ENCODE measurements at regions not wholly inside any gene's neighbourhood (a gene's known extent, or its start where the extent isn't known, plus 50 kb on each side); places are given as distances from the start of the nearest gene placed in this dataset.

DNA sequence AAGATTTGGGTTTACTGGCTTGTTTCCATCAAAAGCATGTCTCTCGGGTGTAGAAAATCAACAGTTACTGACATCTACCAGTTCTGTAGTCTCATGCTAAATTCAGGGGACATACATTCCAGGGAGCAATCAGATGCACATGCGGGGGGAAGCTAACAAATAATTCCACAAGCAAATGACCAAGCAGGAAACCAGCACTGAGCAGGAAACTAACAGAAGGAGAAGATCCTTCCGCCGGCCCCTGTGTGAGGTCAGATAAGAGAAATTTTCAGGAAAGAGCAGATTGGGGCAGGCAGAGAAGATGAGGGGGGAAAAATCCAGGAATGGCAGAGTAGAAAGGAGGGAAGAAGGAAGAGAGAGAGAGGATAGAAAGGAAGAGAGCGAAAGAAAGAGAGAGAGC, 127.6 kb upstream of the TMCC3 start:
- DNase-seq: no peak

DNA sequence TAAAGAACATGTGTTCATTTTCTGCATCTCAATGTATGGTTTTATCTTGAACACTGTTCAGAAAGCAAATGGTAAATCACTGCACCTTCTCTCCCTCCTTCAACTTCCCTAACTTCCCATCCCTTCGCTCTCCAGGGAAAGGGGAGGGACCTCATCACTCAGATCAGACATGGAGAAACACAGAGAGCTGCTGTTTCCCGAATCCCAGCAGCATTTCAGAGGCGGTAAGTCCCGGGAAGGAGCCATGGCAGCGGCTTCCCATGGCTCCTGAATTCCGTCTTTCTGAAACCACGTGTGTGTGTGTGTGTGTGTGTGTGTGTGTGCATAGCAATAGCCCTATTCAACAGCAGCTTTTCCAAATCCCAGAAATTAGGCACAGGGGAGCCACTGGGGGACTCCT, 125.4 kb upstream of the TMCC3 start:
- DNase-seq: no peak

DNA sequence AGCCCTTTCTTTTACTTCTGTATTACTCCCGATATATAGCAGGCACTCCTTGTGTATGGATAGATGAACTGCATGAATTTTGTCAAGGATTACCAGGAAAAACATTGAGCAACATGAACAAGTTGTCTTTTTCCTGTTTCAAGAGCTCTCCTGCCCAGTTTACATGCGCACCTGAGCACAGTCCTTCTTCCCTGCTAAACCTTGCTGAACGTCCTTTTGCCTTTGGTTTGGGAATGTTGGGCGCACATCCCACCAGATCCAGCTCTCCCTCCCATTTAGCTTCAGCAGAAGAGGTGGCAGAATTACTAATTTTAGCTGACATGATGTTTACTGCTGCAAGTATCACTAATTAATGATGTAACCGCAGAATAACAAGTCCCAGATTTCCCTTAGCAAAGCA, 121.4 kb upstream of the TMCC3 start:
- DNase-seq: no peak

DNA sequence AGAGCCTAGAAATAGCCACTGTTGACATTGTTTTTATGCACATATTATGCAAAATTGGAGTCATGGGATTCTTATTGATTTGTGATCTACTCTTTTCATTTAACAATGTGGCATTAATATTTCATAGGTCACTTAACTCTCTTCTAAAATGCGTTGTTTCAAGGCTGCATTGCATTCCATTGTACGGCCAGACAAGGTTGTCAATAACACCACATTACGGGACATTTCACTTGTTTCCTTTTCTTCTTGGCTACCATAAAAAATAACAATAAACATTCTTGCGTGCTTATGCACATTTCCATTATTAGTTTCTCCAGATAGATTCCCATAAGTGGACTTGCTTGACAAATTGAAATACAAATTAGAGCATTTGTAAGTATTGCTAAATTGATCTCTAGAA, 120.8 kb upstream of the TMCC3 start:
- no peak for DNase-seq

DNA sequence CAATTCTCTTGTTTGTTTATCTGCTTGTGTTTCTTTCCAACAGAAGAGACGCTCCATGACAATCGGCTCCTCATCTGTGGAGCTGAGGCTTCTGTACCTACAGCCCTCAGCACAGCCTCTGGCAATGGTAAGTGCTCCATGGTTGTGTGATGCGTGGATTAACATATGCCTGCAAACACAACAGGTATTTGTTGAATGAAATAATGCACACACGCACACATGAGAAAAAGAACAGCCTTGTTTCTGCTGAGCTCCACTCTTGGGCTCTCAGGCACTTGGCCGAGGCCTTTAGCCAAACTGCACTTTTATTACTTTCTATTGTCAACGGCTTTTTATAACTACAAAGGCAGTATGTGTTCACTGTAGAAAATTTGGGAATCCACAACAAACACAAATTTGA, 120.4 kb upstream of the TMCC3 start:
- DNase-seq: no peak

DNA sequence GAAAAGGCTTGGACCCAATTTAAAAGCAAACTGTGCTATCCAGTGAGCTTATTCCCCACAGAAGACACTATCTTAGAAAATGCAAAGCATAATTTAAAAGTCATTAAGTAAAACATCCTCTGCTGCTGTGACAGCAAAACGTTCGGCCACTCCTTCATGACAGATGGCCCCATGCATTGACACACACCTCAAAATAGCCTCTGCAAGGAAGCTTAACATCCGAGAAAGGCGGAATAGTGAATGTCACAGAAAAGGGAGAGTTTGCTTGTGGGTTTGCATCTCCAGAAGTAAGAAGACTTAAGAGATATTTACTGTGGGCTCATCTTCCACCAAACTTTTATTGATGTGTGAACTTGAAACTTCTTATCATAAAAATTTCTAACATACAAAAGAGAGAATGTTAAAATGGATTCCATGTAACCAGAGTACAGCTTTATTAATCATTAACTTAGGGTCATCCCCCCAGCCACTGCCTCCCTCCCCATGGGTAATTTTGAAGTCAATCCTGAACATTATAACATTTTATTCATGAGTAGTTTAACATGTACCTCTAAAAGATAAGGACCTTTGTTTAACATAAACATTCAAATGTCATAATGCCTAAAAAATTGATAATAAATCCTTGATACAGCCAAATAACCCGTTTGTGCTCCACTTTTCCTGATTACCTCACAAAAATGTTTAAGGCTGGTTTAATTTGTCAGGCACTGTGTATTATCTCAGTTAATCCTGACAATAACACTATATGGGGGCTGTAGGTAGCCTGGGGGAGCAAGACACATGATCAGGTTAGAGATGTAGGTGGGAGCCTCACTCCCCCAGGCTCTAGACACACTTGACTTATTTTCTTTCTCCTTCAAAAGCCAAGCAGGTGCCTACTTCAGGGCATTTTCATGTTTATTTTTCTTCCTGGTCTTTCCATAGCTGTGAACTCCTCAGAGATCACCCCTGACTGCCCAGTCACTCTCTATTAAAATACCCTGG, 119.7 kb upstream of the TMCC3 start:
- DNase-seq: no peak

DNA sequence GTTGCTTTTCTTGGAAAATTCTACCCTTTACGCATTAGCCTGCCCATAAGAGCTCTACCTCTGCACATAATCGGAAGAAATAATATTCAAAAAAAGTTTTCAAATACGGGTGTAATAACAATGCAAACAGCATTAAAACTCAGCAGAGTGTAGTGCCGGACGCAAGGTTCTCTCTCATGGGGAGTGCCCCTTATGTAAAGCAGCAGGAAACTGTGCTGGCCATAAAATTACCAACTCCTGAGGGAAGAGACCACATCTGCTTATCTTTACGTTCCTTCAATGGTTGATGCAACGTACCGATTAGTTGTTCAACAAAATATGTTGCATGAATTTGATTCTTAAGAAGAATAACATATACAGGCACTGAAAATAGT, 118.7 kb upstream of the TMCC3 start:
- DNase-seq: no peak

DNA sequence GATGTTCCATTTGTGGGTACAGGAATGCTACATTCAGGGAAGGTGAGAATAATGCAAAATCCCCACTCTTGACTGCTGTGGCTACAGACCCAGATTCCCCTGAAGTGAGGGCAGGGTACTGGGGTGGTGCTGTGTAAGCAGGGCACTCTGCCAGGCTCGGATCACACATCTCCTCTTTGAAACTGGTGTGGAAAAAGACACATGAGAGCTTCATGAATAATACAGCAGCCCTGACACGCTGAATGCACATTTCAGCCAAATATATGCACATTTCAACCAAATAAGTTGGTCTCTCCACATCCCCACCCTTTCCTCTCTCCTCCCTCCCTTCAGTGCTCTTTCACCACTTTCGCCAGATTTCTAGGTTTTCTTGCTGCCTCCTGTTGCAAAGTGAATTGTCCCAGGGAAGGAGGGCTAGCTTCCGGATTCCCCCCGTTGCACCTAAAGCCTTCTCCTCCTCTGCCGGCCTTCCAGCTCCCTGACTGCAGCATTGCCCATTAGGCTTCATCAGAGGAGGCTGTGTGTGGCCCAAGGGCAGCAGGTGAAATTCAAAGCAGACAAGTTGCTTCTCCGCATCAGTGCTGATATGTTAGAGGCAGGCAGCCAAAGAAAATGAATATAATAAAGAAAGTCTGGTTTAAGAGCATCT, 118.2 kb upstream of the TMCC3 start:
- DNase-seq: no peak

DNA sequence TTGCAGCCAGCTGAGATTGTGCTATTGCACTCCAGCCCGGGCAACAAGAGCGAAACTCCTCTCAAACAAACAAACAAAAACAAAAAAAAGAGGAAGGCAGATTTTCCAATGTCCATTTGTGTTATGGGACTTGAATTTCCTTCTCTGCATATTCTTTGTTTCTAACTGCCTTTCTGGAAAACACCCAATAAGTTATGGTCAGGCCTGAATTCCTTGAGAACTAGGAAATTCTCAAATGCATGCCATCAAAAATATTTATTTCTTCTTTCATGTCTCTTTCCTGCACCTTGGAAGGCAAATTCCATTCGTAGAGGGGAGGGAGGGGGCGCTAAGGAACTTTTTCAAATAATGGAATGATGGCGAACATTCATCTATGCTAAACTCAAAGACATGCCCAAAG, 117.6 kb upstream of the TMCC3 start:
- DNase-seq: no peak

DNA sequence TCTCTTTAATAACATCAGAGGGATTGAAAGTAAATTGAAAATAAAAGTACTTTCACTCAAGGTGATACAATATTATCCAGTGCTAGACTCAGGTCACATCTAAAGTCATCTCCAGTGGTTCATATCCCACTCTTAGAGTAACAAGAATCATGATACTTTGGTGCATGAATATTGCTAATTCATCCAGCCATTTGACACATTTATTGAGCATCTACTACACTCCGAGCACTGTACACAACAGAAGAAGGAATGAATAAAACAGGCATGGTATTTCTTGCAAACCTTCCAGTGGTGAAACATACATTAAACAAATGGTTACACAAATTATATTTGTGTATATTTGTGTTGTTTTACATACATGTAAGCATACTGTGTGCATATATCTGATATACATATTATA, 116.0 kb upstream of the TMCC3 start:
- DNase-seq: no peak

DNA sequence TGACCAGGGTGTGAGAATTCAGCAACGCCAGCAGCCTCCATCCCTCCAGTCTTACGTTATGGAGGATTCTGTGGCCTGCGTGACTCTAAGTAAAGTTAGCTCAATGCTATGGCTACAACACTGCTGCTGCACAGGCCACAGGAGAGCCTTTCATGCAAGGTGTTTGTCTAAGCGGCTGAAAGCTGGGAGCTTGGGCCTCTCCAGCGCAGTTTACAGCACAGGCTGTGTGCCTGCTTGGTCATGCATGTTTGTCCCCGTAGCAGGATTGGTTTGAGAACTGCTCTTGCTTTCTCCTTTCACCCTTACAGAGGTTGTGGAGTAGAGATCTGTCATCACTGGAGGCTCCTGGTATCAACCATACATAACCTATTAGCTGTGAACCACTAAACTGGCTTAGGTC, 113.1 kb upstream of the TMCC3 start:
- DNase-seq: no peak

DNA sequence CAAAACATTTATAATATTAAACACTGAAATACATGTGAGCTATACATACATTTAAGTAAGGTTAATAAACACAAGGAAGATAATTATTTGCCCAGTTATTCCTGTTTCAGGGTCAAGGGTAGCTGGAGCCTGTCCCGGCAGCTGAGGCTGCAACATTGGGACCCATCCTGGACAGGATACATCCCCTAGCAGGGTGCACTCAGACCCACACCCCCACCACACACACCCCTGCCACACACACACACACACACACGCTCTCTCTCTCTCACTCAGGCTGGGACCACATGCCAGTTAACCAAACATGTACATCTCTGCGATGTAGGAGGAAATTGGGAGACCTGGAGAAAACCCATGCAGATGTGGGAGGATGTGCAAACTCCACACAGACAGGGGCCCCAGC, 112.6 kb upstream of the TMCC3 start:
- no peak for DNase-seq

DNA sequence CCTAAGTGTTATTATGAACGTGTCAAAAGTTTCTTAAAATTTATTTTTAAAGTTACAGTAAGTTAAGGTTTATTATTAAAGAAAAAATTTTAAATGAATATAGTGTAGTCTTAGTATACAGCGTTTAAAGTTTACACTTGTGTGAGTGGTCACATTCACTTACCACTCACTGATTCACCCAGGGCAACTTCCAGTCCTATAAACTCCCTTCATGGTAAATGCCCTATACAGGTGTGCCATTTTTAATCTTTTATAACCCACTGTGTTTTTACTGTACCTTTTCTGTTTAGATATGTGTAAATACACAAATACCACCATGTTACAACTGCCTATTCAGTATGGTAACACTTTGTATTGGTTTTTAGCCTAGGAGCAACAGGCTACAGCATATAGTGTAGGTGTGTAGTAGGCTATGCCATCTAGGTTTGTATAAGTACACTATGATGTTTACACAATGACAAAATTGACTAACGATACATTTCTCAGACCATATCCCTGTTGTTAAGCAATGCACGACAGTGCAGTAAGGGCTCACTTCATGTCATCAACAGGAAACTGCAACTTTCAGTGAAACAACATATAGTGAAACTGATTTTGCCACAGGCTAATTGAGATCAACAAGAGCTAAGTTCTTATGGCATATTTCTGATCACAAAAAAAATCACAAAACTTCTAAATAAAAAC, 112.0 kb upstream of the TMCC3 start:
- peak; percentile 10 for DNase-seq

DNA sequence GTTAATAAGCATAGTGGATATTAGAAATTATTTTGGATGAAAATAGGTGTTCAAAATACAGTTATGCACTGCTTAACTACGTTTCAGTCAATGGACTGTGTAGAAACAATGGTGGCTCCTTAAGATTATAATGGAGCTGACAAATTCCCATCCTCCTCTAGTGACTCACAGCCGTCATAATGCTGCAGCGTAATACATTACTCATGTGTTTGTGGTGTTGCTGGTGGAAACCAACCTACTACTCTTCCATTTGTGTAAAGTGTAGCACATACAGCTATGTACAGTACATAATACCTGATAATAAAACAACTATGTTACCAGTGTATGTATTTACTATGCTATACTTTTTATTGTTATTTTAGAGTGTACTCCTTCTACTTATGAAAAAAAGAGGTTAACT, 111.2 kb upstream of the TMCC3 start:
- DNase-seq: peak; percentile 94

DNA sequence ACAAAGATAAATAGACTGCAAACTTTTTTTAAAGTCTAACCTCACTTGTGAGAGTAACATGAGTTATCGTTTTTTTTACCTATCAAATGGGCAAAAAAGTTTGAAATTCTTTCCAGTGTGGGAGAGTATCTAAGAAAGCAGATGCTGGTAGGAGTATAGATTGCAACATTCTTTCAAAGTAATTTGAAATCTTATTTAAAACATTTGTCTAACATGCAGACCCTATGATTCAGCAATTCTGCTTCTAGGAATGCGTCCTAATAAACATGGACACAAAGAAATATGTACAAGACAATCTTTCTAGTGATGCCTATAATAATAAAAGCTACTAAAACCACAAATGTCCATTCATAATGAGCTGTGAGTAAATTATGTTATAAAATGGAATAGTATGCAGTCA, 110.4 kb upstream of the TMCC3 start:
- peak; percentile 33 for DNase-seq

DNA sequence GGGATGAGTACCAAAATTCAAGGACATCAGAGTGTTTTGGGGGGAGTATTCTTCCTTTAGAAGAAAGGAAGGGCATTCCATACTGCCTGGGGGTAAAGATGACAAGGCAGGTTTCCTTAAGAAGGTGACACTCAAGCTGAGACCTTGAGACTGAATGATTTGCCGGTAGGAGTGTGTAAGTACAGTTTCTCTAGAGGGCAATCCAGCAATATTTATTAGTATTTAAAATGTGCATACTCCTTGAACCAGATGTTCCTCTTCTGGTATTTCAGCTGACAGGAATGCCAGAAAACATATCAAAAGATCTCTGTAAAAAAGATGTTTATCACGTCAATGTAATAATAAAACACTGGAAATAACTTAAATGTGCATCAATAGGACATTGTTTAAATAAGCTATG, 106.4 kb upstream of the TMCC3 start:
- no peak for DNase-seq

DNA sequence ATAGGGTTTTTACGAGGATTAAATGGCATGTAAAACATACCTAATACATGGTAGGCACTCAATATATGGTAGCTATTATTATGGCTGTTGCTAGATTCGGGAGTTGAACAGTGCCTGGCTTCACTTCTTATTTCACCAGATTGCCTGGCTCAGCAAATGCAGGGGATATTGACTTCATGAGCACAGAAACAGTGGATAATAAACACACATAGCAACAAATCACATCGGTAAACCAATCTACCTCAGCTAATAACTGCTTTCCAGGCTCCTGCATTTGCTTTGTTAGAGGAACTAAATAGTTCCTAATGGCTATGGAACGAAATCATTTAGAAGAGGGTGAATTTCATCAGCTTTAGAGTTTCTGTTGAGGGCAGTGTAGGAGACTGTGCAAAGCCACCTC, 105.2 kb upstream of the TMCC3 start:
- DNase-seq: no peak

DNA sequence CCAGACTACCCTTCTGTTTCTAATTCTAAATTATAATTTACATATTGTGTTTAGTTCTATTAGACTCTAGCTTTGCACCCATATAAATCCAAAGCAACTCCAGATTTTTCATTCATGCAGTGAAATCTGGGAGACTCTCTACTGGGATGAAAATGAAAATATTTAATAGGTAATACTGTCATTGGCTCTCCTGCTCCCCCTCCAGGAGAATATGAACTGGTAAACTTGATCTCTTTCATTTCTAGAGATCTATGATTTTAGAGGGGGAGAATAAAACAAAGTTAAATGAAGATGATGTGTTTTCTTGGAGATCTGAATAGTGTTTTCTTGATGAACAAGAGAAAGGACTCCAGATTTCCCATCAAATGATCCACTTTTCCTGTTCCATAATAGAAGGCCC, 104.3 kb upstream of the TMCC3 start:
- peak; percentile 15 for DNase-seq

DNA sequence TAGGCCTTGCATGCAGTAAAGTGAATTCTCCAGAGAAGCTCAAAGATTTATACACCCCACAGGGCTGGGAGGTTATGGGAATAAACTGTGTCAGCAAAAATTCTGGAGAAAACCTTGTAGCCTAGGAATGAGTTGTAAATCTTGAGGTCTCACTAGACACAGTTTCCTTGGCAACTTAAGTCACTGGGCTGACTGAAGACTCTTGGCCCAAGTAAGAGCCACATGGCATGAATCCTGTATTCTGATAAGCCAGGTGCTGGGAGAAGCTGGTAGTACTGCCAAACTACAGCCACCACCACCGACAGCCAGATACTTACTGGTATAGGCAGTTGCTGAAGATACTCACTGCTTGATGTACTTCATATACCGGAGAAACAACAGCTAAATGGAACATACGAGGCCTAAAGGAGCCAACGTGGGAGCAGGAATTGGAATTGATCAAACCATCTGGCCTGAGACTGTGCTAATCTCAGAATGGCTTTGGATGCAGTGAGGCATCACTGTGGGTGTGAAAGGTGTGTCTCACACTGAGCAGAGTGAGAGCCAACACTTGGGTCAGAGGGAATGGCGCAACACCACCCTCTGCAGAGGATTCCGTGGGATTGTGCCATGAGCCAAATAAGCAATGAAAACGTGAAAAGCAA, 102.8 kb upstream of the TMCC3 start:
- no peak for DNase-seq

DNA sequence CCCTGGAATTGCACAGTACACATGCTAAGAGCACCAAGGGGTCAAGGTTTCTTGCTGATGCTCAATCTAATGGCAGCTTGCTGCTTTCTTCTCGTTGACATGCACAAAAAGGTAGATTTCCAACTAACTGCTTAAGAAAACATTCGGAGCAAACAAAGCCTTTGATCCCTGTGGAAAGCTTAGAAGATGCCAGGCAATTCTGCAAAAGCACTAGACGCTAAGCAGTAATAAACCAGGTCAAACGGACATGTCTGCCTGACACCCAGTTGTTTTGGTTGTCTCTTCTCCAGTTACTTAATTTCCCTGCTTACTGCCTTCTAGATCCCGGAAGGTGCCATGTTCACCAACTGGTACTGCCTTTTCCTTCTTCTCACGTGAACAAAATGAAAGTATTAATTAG, 100.5 kb upstream of the TMCC3 start:
- DNase-seq: no peak

DNA sequence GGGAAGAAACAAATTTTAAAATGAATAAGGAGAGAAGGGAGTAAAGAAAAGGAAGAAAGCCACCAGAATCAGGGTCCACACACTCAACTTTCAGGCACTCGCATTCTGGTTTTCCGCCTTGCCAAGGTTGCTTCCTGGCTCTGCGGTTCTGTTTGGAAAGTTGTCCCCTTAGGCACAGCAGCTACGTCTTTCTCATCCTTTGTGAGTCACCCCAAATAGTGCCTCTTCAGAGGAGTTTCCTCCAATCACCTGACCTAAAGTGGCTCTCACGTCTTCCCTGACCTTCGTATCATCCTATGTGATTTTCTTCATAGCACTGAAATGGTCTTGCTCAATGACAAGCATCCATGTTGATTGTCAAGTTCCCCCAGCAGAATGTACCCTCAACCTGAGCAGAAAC, 99.5 kb upstream of the TMCC3 start:
- DNase-seq: no peak

DNA sequence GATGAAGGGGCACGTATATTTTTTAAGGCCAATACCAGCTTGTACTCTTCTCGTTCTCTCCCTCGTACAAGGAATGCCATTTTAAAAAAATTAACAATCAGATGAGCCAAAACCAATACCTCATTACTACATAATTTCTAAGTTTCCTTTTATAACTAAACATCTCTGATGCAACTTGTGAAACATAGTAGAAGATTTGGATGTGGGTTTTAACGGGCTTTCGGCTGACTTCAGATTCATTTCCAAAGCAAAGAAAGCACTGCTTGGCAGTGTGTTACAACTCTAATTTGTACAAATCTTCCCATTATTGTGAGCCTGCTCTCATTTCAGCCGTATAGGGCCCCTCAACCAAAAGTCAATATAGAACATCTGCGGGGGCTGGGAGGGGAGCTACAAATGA, 99.1 kb upstream of the TMCC3 start:
- no peak for DNase-seq

DNA sequence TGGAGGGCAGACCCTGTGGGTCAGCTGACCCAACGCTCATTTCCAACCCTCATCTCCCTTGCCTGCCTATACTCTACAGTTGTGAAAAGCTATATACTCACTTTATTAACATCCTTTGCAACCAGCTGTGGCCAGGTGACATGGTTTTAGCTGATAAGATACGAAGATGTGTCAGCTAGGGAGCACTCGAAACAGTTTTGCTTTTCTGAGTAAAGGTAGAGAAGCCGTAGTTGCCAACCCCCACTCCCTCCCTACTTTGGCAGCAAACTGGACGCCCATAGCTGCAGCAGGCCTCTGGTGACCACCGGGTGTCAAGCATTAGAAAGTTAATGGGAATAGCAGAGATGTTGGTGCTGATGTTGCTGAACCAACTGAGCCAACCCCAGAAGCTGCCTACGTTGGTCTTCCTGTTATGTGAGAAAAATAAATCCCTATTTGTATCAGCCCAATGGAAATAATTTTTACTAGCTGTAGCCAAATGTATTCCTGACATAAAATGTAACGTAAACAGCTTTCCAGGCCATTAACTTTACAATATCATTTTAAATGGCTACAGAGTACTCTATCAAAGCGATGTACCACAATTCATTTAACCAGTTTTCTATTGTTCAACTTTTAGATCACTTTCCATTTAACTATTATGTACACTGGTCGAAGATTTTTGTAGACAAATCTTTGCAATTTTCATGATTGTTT, 98.5 kb upstream of the TMCC3 start:
- DNase-seq: no peak
